Heart right ventricle (tissue), 16 donors: ENCODE measurements at regions not wholly inside any gene's neighbourhood (a gene's known extent, or its start where the extent isn't known, plus 50 kb on each side); places are given as distances from the start of the nearest gene placed in this dataset.

Source experiments
- ATAC-seq, 8 donors: fragments of 200-7000 bp; cut with Tn5 transposase; one replicate each; pipeline ENCODE4 v1.9.1; 2020; ENCODE audit warnings: mild to moderate bottlenecking in 8 of 8, moderate library complexity in 8 of 8, moderate number of reproducible peaks in 1 of 8
- DNase-seq, 2 donors: peaks; one replicate each; pipeline ENCODE4 v3.0.0-alpha.2; 2020
- H3K27ac ChIP-seq, 10 donors: fragments of 200-600 bp; sonication (generic) in 2 of 10; one replicate each; pipeline versions ENCODE4 v1.5.0 to v1.8.0; 2020 to 2022; ENCODE audit warnings: mild to moderate bottlenecking in 3 of 10
- H3K27me3 ChIP-seq, 7 donors: fragments of 200-600 bp; one replicate each; pipeline ENCODE4 v1.8.0; 2021 to 2022; ENCODE audit warnings: mild to moderate bottlenecking in 2 of 7
- H3K36me3 ChIP-seq, 9 donors: fragments of 200-600 bp; sonication (generic) in 1 of 9; one replicate each; pipeline versions ENCODE4 v1.5.0 to v1.8.0; 2020 to 2022; ENCODE audit warnings: mild to moderate bottlenecking in 2 of 9
- H3K4me1 ChIP-seq, 9 donors: fragments of 200-600 bp; sonication (generic) in 1 of 9; one replicate each; pipeline versions ENCODE4 v1.5.0 to v1.8.0; 2020 to 2022; ENCODE audit warnings: mild to moderate bottlenecking in 4 of 9
- H3K4me3 ChIP-seq, 10 donors: fragments of 200-600 bp; sonication (generic) in 2 of 10; one replicate each; pipeline versions ENCODE4 v1.5.0 to v1.8.0; 2020 to 2022; ENCODE audit warnings: mild to moderate bottlenecking in 7 of 10, moderate library complexity in 2 of 10
- H3K9me3 ChIP-seq, 11 donors: fragments of 200-600 bp in 10 of 11; sonication (generic) in 2 of 11; one replicate each; pipeline versions ENCODE4 v1.5.0 to v1.8.0; 2013 to 2022; ENCODE audit warnings: mild to moderate bottlenecking in 2 of 11, control low read depth in 1 of 11, moderate library complexity in 1 of 11
- WGBS, 2 donors: extraction: QIAGEN DNeasy Blood & Tissue Kit; methylation state at CpG; one replicate each; pipeline ENCODE4 v1.1.7; 2013; ENCODE audit warnings: inconsistent platforms in 1 of 2; 5-methylcytosine and 5-hydroxymethylcytosine counted together
- intact Hi-C, 10 donors: fragments of 100-400 bp; cut with DNase I; formaldehyde crosslinking; loops; one replicate each; pipeline versions ENCODE4 v1.11.1 to v1.14.2; 2022
- TF ChIP-seq, protein P1 (sequence below), 9 donors: fragments of 200-600 bp; sonication (generic) in 2 of 9; IDR thresholded peaks; one replicate each; pipeline versions ENCODE4 v1.5.0 to v1.8.0; 2021 to 2022; ENCODE audit warnings: antibody characterized with exemption in 9 of 9, mild to moderate bottlenecking in 5 of 9, moderate library complexity in 1 of 9
- donor health status: Arrhythmogenic right ventricular cardiomyopathy.
- donor health status: ischemic (EF 13 %, LVEDD 7.1; RV severe dilation, severe dysfunction).
- donor health status: healthy with polysubstance abuse.
- donor health status: DM: no; HTN: yes; CAD: no.
- donor health status: DM: no; HTN: no; CAD: no.
- donor health status: ischemic (EF 25% LVEDD 6.9; RV normal size, moderate dysfunction).
- donor health status: ischemic (EF 25% LVEDD 5.7; RV mildly dilated, moderate dysfunction).
- donor health status: healthy.
- donor health status: DM: yes; HTN: yes; CAD: no.
- donor health status: Ischemic cardiomyopathy.
- donor health status: ischemic (EF 35%, LVEDD 5.7; RV mildly dilated, moderate dysfunction).
- donor health status: nonischemic (EF 11% LVEDD 7.7; RV severe dilation, severe dysfunction).
- donor health status: DM: yes; HTN: yes; CAD: no.
- donor health status: PGD.
- donor health status: ischemic (EF 29% LVEDD 5.4; RV normal size, mild dysfunction).
- donor health status: nonischemic (EF 23%, LVEDD 6.1; RV moderate dilation, normal function).

- Histone ChIP-seq H3K27me3 (peaks cover 0 to 3% (median 0%) of the 10 kb centered on the region in 7 donors), H3K4me1 (peaks cover 0 to 18% (median 12%) of the 10 kb centered on the region in 9 donors), H3K36me3 (no peaks in the 10 kb centered on the region), H3K4me3 (peak overlapping the region in 2 of 10 donors; percentile 8 to 11), H3K9me3 (no peaks in the 10 kb centered on the region), H3K27ac (peak overlapping the region in 1 of 10 donors; percentile 11)
- intact Hi-C loops = no loop called here
- peak in 4 of 8 donors; percentile 22 to 42 (median 32) for ATAC-seq
- DNase-seq = no peak
- TF ChIP-seq, protein P1, sequence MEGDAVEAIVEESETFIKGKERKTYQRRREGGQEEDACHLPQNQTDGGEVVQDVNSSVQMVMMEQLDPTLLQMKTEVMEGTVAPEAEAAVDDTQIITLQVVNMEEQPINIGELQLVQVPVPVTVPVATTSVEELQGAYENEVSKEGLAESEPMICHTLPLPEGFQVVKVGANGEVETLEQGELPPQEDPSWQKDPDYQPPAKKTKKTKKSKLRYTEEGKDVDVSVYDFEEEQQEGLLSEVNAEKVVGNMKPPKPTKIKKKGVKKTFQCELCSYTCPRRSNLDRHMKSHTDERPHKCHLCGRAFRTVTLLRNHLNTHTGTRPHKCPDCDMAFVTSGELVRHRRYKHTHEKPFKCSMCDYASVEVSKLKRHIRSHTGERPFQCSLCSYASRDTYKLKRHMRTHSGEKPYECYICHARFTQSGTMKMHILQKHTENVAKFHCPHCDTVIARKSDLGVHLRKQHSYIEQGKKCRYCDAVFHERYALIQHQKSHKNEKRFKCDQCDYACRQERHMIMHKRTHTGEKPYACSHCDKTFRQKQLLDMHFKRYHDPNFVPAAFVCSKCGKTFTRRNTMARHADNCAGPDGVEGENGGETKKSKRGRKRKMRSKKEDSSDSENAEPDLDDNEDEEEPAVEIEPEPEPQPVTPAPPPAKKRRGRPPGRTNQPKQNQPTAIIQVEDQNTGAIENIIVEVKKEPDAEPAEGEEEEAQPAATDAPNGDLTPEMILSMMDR (IDR thresholded peaks at IDR 0.05) = no peak
- 34 to 41% methylated on average over 7 of the region's 7 CpGs for WGBS, 2 donors
Measured at GRCh38 chr5:113807427-113807991, 294.0 kb downstream of the YTHDC2 start.

DNA sequence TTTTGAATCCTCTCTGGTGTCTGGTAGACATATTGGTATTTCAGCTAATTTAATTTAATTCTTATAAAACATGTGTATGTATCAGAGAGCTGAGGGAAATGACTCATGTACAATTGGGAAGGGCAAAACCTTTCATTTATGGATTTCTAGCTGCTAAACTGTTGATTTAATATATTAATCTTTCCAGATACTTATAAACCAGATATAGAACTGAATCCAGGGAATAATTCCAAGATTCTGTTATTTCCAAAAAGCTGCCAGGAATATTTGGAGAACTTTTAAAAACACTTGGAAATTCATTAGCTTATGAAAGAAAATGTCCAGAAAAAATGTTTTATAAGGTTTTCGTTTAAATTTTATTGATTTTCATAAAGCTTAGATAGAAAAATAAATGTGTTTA, 295.5 kb downstream of the YTHDC2 start:
- Histone ChIP-seq H3K36me3 (no peaks in the 10 kb centered on the region), H3K4me1 (peaks cover 0 to 18% (median 12%) of the 10 kb centered on the region in 9 donors), H3K27ac (no peak overlapping the region), H3K27me3 (peaks cover 0 to 3% (median 0%) of the 10 kb centered on the region in 7 donors), H3K9me3 (no peaks in the 10 kb centered on the region), H3K4me3 (no peak overlapping the region)
- TF ChIP-seq, protein P1 (IDR thresholded peaks at IDR 0.05) = no peak
- intact Hi-C loops = no loop called here
- DNase-seq (no peak), ATAC-seq (no peak)
- 80 to 87% methylated on average over 1 of the region's 1 CpG for WGBS, 2 donors

DNA sequence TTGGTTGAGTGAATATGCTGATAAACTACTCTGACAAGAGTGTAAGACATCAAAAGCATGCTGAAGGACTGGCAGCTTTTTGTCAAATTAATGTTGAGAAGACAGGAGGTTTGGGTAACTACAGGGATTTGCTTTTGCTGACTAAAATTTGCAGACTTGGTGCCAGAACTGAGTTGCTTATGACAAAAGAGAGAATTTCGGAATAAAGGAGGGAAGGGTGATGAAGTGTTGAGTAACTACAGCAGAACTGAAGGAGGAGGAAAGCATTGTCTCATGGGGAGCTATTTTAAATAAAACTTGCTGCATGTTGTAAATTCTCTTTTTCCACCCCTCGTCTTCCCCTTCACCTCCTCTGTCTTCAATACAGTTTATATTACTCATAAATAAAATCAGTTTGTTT, 296.1 kb downstream of the YTHDC2 start:
- Histone ChIP-seq H3K27ac (no peak overlapping the region), H3K4me1 (peaks cover 0 to 18% (median 12%) of the 10 kb centered on the region in 9 donors), H3K36me3 (no peaks in the 10 kb centered on the region), H3K27me3 (peaks cover 0 to 3% (median 0%) of the 10 kb centered on the region in 7 donors), H3K9me3 (no peaks in the 10 kb centered on the region), H3K4me3 (no peak overlapping the region)
- intact Hi-C loops = no loop called here
- 60 to 71% methylated on average over 2 of the region's 2 CpGs for WGBS, 2 donors
- no peak for ATAC-seq
- DNase-seq = no peak
- TF ChIP-seq, protein P1 (IDR thresholded peaks at IDR 0.05) = no peak

DNA sequence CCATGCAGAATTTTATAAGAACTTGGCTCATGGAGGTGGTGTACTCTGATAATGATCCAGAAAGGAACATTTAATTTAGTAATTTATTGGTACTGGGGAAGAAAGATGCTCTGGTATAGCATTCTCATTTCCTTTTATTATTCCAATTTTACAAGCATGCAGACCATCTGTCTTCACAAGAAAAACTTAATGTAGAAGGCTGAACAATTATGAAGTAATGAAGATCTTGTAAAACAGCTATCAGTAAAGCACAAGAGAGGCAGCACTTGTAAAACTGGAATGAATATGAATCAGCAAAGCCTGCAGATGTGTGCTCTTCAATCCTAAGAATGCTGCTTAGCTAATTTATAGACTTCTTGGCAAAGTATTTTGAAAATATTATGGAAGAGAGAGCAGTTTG, 300.0 kb downstream of the YTHDC2 start:
- DNase-seq (no peak), ATAC-seq (no peak)
- Histone ChIP-seq H3K36me3 (no peaks in the 10 kb centered on the region), H3K9me3 (no peaks in the 10 kb centered on the region), H3K4me3 (no peak overlapping the region), H3K27ac (no peak overlapping the region), H3K4me1 (no peaks in the 10 kb centered on the region), H3K27me3 (peaks cover 0 to 13% (median 0%) of the 10 kb centered on the region in 7 donors)
- intact Hi-C loops = no loop called here
- TF ChIP-seq, protein P1 (IDR thresholded peaks at IDR 0.05) = no peak
